Epithelial cell of proximal tubule (primary cell): ENCODE measurements at regions not wholly inside any gene's neighbourhood (a gene's known extent, or its start where the extent isn't known, plus 50 kb on each side); places are given as distances from the start of the nearest gene placed in this dataset.

Experiments used
- DNase-seq: peaks from one replicate; pipeline ENCODE4 v3.0.0-alpha.2; 2011; ENCODE audit warnings: low read depth
- H3K4me3 ChIP-seq: 2 replicates; pipeline ENCODE4 v1.5.1; 2011; ENCODE audit warnings: low read depth, mild to moderate bottlenecking, low read length
- TF ChIP-seq, protein P1 (sequence below): conservative IDR thresholded peaks from 2 replicates; pipeline ENCODE4 v1.5.1; 2012; ENCODE audit warnings: low read depth, mild to moderate bottlenecking, low read length

GRCh38 chr5:85931220-85931619 is 686.5 kb upstream of the COX7C start:
- no peak for DNase-seq
- TF ChIP-seq, protein P1, sequence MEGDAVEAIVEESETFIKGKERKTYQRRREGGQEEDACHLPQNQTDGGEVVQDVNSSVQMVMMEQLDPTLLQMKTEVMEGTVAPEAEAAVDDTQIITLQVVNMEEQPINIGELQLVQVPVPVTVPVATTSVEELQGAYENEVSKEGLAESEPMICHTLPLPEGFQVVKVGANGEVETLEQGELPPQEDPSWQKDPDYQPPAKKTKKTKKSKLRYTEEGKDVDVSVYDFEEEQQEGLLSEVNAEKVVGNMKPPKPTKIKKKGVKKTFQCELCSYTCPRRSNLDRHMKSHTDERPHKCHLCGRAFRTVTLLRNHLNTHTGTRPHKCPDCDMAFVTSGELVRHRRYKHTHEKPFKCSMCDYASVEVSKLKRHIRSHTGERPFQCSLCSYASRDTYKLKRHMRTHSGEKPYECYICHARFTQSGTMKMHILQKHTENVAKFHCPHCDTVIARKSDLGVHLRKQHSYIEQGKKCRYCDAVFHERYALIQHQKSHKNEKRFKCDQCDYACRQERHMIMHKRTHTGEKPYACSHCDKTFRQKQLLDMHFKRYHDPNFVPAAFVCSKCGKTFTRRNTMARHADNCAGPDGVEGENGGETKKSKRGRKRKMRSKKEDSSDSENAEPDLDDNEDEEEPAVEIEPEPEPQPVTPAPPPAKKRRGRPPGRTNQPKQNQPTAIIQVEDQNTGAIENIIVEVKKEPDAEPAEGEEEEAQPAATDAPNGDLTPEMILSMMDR, result no peak
- H3K4me3 ChIP-seq, result no peak overlapping the region

GRCh38 chr5:85938201-85938600 is 679.5 kb upstream of the COX7C start:
- TF ChIP-seq, protein P1, result no peak
- DNase-seq, result no peak
- H3K4me3 ChIP-seq, result no peak overlapping the region

GRCh38 chr5:85951707-85952210 is 666.0 kb upstream of the COX7C start:
- no peak overlapping the region for H3K4me3 ChIP-seq
- DNase-seq, result no peak
- TF ChIP-seq, protein P1, result no peak

- TF ChIP-seq, protein P1, result no peak
- DNase-seq, result no peak
- no peak overlapping the region for H3K4me3 ChIP-seq
These were observed 665.1 kb upstream of the COX7C start for GRCh38 chr5:85952680-85953079.

GRCh38 chr5:85967681-85968080 is 650.1 kb upstream of the COX7C start:
- no peak overlapping the region for H3K4me3 ChIP-seq
- TF ChIP-seq, protein P1, result no peak
- DNase-seq, result no peak

- TF ChIP-seq, protein P1, result no peak
- DNase-seq, result no peak
- no peak overlapping the region for H3K4me3 ChIP-seq
These were observed 645.2 kb upstream of the COX7C start for GRCh38 chr5:85972539-85972938.

DNA sequence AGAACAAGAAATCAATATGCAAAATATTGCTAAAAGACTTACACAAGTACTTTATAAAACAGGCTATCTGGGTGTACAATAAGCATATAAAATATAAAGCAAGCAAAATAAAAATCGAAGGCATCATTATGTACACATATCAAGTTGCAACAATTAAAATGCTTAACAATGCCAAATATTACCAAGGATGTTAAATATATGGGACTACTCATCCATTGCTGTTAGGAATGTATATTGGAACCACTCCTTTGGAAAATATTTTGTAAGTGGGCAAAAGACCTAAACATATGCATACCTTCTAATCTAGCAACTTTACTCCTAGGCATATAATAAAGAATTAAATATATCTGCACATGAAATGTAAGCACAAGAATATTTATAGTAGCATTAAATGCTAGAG is 632.6 kb upstream of the COX7C start:
- TF ChIP-seq, protein P1, result no peak
- no peak overlapping the region for H3K4me3 ChIP-seq
- no peak for DNase-seq
